Liver (tissue), 3 donors: ENCODE measurements at regions not wholly inside any gene's neighbourhood (a gene's known extent, or its start where the extent isn't known, plus 50 kb on each side); places are given as distances from the start of the nearest gene placed in this dataset.

ENCODE experiments used
- CTCF ChIP-seq: fragments of 150-350 bp; IDR thresholded peaks from 2 replicates; pipeline ENCODE4 v1.5.1; 2017; ENCODE audit warnings: improper control_type of control experiment, low read depth, low read length; ENCODE audit not compliant: missing input control
- GABPA ChIP-seq, 2 donors: IDR thresholded peaks in 1 of 2; conservative IDR thresholded peaks in 1 of 2; 2 replicates each; pipeline ENCODE4 v1.6.1; 2016; ENCODE audit warnings: antibody characterized with exemption in 2 of 2, mild to moderate bottlenecking in 1 of 2, moderate library complexity in 1 of 2
- MAX ChIP-seq: IDR thresholded peaks from 2 replicates; pipeline ENCODE4 v1.6.1; 2016; ENCODE audit warnings: antibody characterized with exemption
- RAD21 ChIP-seq, 2 donors: IDR thresholded peaks; 2 replicates each; pipeline ENCODE4 v1.6.1; 2016; ENCODE audit warnings: antibody characterized with exemption in 2 of 2, mild to moderate bottlenecking in 2 of 2
- SP1 ChIP-seq: IDR thresholded peaks from 2 replicates; pipeline ENCODE4 v1.6.1; 2018; ENCODE audit warnings: antibody characterized with exemption, mild to moderate bottlenecking
- TAF1 ChIP-seq: conservative IDR thresholded peaks from 2 replicates; pipeline ENCODE4 v1.6.1; 2016; ENCODE audit warnings: antibody characterized with exemption, mild to moderate bottlenecking
- donor health status: healthy.
- donor health status: healthy.

- TF ChIP-seq CTCF (no peak), MAX (no peak), GABPA (IDR thresholded peaks at IDR 0.05 in 1 of 2, conservative IDR thresholded peaks at IDR 0.05 in 1 of 2) (no peak), RAD21 (IDR thresholded peaks at IDR 0.05) (no peak), TAF1 (no peak), SP1 (no peak)
These were observed 221.7 kb downstream of the HHIPL2 start for GRCh38 chr1:222326006-222326709.
